Right lobe of liver (tissue), 6 donors: ENCODE measurements at regions not wholly inside any gene's neighbourhood (a gene's known extent, or its start where the extent isn't known, plus 50 kb on each side); places are given as distances from the start of the nearest gene placed in this dataset.
A peak's percentile ranks its signal among the peaks of the same experiment; 100 is the strongest.

ENCODE experiments used
- ATAC-seq, 4 donors: fragments of 200-7000 bp; cut with Tn5 transposase; one replicate each; pipeline ENCODE4 v1.9.1; 2020; ENCODE audit warnings: mild to moderate bottlenecking in 4 of 4, moderate library complexity in 4 of 4
- DNase-seq, 3 donors: peaks; one replicate each; pipeline ENCODE4 v3.0.0-alpha.2; 2020
- H3K27ac ChIP-seq, 3 donors: fragments of 200-600 bp; one replicate each; pipeline ENCODE4 v1.8.0; 2022
- H3K27me3 ChIP-seq, 2 donors: fragments of 200-600 bp; one replicate each; pipeline ENCODE4 v1.8.0; 2022
- H3K36me3 ChIP-seq, 4 donors: fragments of 200-600 bp; sonication (generic) in 1 of 4; one replicate each; pipeline versions ENCODE4 v1.5.1 to v1.8.0; 2017 to 2022; ENCODE audit warnings: control low read depth in 1 of 4
- H3K4me1 ChIP-seq, 4 donors: fragments of 200-600 bp; sonication (generic) in 1 of 4; one replicate each; pipeline versions ENCODE4 v1.5.1 to v1.8.0; 2017 to 2022; ENCODE audit warnings: control low read depth in 1 of 4
- H3K4me3 ChIP-seq, 3 donors: fragments of 200-600 bp; one replicate each; pipeline ENCODE4 v1.8.0; 2022
- H3K9me3 ChIP-seq, 4 donors: fragments of 200-600 bp; sonication (generic) in 1 of 4; one replicate each; pipeline versions ENCODE4 v1.5.1 to v1.8.0; 2017 to 2022; ENCODE audit warnings: control low read depth in 1 of 4
- CTCF ChIP-seq, 4 donors: fragments of 200-600 bp in 3 of 4; fragments of 450-650 bp in 1 of 4; IDR thresholded peaks; one replicate each; pipeline versions ENCODE4 v1.5.1 to v1.8.0; 2016 to 2022; ENCODE audit warnings: antibody characterized with exemption in 4 of 4, mild to moderate bottlenecking in 2 of 4
- POLR2A ChIP-seq: fragments of 450-650 bp; IDR thresholded peaks from one replicate; pipeline ENCODE4 v1.6.1; 2017; ENCODE audit warnings: antibody characterized with exemption, mild to moderate bottlenecking
- WGBS: methylation state at CpG from one replicate; pipeline ENCODE4 v1.1.6; 2018; ENCODE audit warnings: low coverage, low lambda C conversion rate; ENCODE audit not compliant: insufficient coverage; ENCODE audit errors: missing lambda C conversion rate; 5-methylcytosine and 5-hydroxymethylcytosine counted together
- intact Hi-C, 2 donors: fragments of 100-400 bp; cut with DNase I; formaldehyde crosslinking; loops; one replicate each; pipeline versions ENCODE4 v1.11.2 to v1.14.1; 2022
- donor health status: DM: no; HTN: yes; CAD: no.
- donor health status: DM: no; HTN: no; CAD: no.
- donor health status: DM: no; HTN: no; CAD: no.
- donor health status: DM: no; HTN: yes; CAD: no.
- donor health status: DM: no; HTN: yes; CAD: no.

GRCh38 chr2:39849982-39850526, 71.0 kb upstream of the THUMPD2 start:
- no peak for TF ChIP-seq POLR2A
- TF ChIP-seq CTCF (IDR thresholded peaks at IDR 0.05) = no peak
- no peak for ATAC-seq
- intact Hi-C loops = no loop called here
- Histone ChIP-seq H3K9me3 (no peaks in the 10 kb centered on the region), H3K27me3 (peaks cover 0 to 5% of the 10 kb centered on the region in 2 donors), H3K4me1 (no peaks in the 10 kb centered on the region), H3K4me3 (no peak overlapping the region), H3K36me3 (no peaks in the 10 kb centered on the region), H3K27ac (no peak overlapping the region)
- no peak for DNase-seq
- WGBS = 41% methylated on average over 4 of the region's 4 CpGs

GRCh38 chr2:39849064-39849463, 70.0 kb upstream of the THUMPD2 start:
- Histone ChIP-seq H3K4me3 (no peak overlapping the region), H3K9me3 (no peaks in the 10 kb centered on the region), H3K4me1 (no peaks in the 10 kb centered on the region), H3K27me3 (peaks cover 0 to 5% of the 10 kb centered on the region in 2 donors), H3K36me3 (no peaks in the 10 kb centered on the region), H3K27ac (no peak overlapping the region)
- TF ChIP-seq POLR2A (no peak), CTCF (IDR thresholded peaks at IDR 0.05) (no peak)
- intact Hi-C loops = no loop called here
- no peak for ATAC-seq
- no peak for DNase-seq
- 46% methylated on average over 1 of the region's 1 CpG for WGBS

GRCh38 chr2:39845460-39846146, 66.5 kb upstream of the THUMPD2 start:
- Histone ChIP-seq H3K9me3 (no peaks in the 10 kb centered on the region), H3K4me1 (no peaks in the 10 kb centered on the region), H3K36me3 (no peaks in the 10 kb centered on the region), H3K27me3 (peaks cover 0 to 5% of the 10 kb centered on the region in 2 donors), H3K27ac (no peak overlapping the region), H3K4me3 (no peak overlapping the region)
- intact Hi-C loops = no loop called here
- TF ChIP-seq CTCF (IDR thresholded peaks at IDR 0.05) (no peak), POLR2A (no peak)
- no peak for DNase-seq
- WGBS = 65% methylated on average over 6 of the region's 6 CpGs
- ATAC-seq = no peak

GRCh38 chr2:39839261-39839848, 60.3 kb upstream of the THUMPD2 start:
- TF ChIP-seq POLR2A = no peak
- TF ChIP-seq CTCF (IDR thresholded peaks at IDR 0.05) = no peak
- Histone ChIP-seq H3K36me3 (no peaks in the 10 kb centered on the region), H3K27ac (no peak overlapping the region), H3K4me3 (no peak overlapping the region), H3K27me3 (no peaks in the 10 kb centered on the region), H3K9me3 (peaks cover 0 to 12% (median 0%) of the 10 kb centered on the region in 4 donors), H3K4me1 (no peaks in the 10 kb centered on the region)
- ATAC-seq (no peak), DNase-seq (peak in 1 of 3 donors; percentile 26)
- 100% methylated on average over 1 of the region's 5 CpGs for WGBS
- intact Hi-C loops = no loop called here
